Amniotic stem cell (primary cell): ENCODE measurements at regions not wholly inside any gene's neighbourhood (a gene's known extent, or its start where the extent isn't known, plus 50 kb on each side); places are given as distances from the start of the nearest gene placed in this dataset.
A peak's percentile ranks its signal among the peaks of the same experiment; 100 is the strongest.

Experiments
- DNase-seq: peaks from one replicate; lab custom pipeline; 2025; lab: John Stamatoyannopoulos, UW

DNA sequence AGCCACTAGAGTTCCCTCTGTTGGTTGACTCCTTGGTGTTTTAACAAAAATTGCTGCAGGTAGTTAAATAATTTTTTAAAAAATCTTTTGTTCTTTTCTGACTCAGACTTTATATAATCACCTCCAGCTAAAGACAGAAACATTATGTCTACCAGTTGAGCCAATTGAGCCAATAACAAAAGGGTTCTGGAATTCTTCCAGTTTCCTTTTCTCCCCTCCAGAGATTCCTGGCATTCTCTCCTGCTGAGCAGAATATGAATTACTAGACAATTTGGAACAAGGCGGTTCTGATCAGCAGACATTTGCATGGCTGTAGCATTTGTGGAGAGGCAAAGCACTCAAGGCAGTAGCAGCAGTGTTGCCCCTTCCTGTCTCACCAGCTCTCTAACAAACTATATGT lies 144.0 kb upstream of the SLC35B3 start:
- DNase-seq, result no peak

DNA sequence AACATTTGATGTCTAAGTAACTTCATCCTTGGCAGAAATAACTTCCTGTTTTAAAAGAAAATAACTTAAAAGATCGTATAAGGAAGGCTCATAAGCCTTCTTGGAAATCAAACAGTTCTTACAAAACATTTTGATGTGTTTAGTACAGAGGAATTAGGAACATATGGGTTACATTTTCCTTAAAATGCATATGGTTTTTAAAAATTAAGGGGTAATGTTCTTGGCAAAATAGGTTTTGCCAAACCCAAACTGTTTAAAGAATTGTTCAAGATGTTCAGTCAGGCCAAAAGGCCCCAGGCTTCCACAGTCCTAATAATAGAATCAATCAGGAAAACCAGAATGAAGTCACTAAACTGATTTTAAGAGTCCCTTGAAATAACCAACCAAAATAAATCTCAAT lies 142.7 kb upstream of the SLC35B3 start:
- DNase-seq, result no peak

DNA sequence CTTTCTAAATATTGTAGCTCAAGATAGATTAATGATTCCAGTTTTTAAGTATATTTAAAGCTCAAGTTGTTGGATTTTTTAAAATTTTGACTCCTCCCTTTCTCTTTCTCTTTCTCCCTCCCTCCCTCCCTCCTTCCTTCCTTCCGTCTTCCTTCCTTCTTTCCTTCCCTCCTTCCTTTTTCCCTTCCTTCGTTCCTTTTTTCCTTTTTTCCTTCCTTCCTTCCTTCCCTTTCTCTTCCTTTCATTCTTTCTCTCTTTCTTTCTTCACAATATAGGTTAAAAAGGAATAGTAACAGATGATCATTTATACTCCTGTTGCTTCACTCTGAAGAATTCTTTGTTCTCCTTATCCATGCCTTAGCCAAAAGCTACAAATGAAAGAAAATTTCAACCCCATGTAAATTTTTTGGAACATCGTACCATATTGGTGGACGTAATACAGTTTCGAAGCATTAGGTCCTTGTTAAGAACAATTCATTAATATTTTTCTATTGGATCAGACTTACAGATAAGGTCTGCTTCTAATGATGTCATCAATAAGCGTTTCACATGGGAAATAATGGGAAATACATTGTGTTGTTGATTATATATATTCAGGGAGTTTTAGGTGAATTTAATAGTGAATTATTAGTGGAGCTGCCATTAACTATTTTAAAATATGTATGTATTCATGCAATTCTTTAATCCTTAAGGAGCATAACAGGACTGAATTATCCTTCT lies 139.6 kb upstream of the SLC35B3 start:
- no peak for DNase-seq

DNA sequence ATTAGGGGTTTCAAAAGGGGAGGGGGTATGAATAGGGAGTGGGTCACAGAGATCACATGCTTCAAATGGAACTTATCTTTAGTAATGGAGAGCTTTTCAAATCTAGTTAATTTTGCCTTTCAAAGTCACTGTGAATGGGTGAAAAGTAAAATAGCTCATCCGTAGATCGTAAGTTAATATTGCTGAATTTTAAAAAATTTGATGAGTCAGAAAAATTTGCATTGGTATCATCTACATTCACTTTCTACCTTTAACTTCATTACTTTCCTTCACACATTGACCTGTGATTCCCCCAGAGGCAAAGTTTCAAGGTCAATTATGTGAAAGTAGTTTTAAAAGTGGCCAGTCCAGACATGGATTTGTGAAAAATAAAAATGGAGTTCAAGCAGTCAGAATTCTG lies 139.0 kb upstream of the SLC35B3 start:
- DNase-seq, result no peak

DNA sequence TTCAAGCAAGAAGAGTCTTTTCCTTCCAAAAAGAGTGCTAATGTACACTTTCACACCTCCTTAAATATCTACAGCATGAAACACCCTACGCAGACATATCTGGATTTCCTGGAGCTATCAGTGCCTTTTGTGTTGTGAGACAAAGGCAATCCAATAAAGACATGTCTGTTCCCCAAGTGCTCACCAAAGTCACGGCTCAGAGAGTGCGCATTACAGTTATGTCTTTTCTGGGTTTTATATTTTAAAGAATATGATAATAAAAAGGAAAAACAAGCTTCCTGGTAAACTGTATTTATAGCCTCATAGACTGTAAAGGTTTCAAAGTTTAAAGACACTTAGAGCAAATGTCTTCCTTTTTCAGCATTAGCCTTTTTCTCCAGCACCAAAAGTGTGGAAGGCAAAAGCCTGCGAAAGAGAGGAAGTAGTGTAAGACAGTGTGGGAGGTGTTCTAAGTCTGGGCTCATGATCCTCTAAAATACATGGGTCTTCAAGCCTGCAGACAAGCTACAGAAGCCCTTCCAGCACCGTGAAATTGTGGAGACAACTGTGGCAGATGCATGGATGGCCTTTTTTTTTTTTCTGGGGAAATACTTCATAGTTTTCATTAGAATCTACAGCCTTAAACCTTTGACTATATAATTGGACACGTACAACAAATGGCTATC lies 135.0 kb upstream of the SLC35B3 start:
- DNase-seq, result no peak

DNA sequence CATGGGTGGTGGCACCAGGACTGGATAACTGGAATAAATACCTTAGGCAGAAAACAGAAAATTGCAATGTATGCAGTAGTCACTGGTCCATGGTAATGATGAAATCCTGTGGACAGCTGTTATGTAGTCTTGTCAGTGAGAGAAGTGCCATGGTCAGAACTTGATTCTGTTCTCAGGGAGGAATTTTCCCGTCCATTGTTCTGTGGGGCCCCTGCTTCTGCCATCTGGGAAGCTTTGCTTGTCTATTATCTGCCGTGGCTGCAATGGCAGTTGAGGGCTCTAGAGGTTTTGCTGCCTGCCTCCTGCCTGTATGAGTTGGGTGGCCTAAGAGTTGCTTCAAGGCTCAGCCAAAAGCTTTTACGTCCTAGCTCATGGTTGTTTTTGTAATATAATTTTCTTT lies 126.8 kb upstream of the SLC35B3 start:
- no peak for DNase-seq

DNA sequence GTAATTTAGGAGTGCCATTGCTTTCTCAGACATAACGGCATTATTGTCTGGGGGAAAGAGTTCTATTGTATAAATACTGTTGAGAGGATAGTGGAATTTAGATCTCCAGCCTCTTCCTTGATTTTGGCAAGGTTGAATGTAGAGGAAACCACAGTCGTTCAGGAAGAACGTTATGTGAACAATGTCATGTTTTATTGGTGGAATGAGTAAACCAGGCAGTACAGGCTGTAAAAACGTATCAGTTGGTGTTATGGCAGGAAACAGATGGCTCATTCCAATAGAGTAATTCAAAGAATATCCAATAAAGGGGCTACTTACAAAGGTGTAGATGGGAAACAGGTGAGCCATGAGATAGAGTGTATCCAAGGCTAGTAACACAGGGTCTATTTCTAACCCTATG lies 123.6 kb upstream of the SLC35B3 start:
- DNase-seq, result no peak

DNA sequence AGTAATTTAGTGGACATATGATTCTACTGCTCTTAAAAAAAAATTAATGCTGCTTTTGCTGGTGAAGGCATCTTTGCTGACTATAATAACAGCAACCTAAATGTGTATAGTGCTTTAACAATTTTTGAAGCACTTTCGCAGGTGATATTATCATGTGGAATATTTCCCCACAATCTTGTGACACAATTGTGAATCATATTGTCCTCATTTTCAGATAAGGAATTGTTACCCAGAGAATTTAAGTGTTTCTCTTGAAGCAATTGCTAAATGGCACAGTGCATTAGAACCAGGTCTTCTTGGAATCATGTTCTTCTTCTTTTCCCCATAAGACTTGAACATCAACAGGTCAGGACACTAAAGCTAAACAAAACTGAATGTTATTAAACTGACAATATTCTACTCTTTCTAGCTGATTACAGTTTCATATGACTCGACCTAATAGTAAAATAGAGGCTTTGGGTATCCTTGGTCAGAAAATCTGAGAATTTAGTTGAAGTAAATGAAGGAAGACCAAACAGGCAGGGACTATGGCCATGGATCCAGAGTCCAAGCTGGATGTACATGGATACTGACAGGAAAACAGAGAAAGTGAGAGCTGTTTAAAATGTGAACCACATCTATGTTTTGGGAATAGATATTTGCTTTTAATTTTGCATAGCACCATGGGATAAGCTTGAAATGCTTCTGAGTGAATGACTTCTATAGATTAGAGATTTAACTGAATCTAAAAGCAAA lies 121.8 kb upstream of the SLC35B3 start:
- no peak for DNase-seq

DNA sequence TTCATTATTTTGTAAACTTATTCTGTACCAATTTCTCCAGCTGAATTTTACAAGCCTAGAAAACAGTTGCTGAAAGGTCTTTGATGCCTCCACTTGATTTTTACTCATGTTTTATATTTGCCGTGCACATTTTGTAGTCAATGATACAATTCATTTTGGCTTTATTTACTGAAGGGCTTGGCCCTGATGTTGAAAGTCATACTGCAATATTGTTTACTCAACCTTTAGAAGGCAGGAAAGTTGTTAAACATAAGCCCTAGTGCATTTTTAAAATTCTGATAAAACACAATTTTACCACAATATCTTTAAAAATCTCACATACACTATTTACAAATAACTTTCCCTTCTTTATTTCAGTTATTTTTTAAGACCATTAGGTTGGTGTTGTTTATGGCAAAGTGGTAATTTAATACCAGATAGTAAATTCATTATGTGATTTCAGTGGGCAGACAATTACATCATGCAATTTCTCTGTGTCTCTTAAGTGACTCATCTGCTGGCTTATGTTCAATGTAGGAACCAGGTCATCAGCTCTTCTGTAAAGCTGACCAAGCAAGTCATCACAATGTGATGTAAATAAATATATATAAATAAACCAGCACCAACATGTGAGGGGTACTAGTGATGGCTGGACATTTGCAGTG lies 121.1 kb upstream of the SLC35B3 start:
- peak; percentile 60 for DNase-seq

DNA sequence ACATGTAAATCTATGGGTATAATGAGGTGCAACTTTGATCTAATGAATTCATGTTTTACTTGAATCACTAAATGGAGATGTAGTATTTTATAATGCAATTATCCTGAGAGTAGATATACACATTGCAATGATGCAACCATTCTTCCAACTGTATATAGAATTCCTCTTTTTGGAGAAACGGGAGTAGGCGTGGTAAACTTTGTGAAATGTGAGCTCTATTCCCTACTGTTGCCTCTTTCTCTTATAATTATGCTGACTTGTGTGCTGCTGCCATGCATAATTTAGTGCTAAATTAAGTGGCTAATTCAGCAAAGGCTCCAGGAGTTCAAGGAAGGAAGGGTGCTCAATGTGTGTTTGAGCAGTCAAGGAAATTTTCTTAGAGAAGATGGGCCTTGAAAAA lies 116.6 kb upstream of the SLC35B3 start:
- no peak for DNase-seq

DNA sequence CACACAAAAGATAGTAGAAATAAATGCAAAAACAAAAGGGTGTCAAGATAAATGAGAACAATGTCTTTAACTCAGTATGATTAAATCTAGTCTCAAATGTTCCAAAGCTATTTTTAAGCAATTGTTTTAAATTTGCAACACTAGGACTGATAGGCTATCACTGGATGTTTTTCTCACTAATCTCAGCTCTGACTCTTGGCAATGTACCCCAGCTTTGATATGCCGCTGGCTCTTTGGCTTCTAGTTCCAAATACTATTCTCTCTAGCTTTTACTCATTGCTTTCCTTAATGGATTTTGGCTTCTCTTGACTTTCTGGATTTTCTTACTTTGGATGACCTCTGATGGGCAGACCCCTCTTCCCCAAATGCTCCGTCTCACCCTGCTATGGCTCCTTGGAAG lies 116.0 kb upstream of the SLC35B3 start:
- DNase-seq, result no peak

DNA sequence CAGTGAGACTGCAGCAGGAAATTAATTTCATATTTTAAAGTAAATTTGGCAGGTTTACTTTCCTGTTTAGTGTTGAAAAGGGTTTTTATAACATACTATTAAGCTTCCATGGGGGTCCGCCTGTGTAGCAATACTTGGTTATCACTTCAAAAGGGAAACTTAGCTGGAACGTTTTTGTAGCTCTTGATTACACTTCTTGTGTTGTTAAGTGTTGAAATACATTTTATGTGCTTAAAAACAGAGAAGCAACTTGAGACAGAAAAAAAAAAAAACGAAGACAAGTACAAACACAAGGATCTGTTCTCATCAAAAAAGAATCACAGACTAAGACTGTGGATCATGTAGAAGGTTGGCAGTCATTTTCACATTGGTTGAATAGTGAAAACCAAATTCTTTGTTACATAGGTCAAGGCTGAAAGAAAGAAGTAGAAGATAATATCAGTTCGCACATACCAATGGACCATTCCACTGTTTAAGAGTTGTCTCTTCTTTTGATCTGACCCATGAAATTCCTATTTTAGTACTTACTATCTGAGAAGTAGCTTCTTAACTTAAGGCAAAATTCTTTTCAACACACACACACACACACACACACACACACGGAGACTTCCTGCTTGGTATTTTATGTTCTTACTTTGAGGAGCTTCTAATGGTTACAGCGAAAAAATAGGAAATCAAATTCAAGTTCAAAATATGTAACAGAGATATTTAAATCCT lies 113.9 kb upstream of the SLC35B3 start:
- DNase-seq, result no peak

DNA sequence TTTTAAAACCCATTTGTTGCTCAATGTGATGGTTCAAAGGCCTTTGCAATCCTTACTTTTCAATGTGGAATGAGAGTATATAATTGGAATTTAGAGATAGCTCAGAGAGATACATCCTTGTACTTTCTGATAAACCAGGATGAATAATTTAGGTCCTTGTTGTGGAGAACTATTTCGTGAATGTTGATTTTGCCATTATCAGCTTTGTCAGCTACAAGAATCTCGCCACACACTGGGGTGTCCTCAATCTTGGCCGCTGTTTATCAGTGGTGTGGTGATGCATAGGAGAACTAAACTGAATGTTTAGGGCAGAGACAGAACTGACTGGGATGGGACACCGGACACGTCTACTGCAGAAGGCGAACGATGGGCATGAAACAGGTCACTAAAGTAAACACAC lies 111.2 kb upstream of the SLC35B3 start:
- no peak for DNase-seq

DNA sequence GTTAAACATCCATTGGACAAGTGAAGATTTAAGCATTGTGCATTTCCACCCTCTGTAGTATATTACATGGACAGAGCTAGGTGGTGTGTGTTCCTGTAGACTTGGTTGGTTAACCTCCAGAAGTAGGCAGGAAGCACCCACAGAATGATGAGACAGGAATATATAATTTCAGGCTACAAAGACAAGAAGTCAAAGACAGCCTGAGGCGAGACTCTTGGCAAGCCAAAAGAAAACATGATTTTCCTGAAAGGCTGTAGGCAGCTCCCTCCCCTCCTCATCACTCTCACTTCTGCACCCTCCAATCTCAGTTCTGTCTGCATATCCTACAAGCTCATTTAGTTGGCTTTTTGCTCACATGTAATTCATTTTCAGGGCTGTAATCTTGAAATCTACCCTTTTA lies 110.0 kb upstream of the SLC35B3 start:
- DNase-seq, result no peak

DNA sequence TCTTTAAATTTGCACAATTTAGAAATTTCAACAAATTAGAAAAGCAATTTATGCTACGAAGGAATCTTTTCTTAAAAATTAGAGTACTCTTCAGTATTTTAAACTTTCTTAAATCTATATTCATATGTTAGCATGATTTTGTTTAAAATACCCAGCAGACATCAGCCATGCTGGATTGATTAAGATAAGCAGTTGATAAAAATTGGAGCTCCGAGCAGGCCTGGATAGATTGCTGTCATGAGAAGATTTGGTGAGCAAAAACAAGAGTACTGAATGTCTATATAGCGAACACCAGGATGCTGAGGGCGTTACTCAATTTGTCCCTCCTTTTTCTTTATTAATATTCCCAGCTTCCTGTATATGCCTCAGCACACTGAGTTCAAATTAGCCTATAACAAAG lies 108.4 kb upstream of the SLC35B3 start:
- no peak for DNase-seq

DNA sequence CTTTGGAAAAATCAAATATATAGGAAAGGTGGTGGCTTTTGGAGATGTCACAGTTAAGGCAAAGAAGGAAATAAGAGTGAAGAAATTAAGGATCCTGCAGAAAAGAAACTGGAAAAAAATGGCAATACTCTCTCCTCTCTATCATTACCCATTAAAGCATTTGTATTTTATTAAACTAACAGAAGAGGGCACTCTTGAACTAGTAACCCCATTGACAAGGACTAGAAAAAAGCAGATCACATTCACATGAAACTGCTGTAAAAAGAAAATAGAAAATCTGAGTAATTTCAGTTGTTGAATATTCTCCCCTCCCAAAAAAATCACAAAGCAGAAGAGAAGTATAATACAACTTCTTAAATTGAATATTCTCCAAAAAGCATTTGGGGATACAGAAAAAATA lies 104.1 kb upstream of the SLC35B3 start:
- no peak for DNase-seq

DNA sequence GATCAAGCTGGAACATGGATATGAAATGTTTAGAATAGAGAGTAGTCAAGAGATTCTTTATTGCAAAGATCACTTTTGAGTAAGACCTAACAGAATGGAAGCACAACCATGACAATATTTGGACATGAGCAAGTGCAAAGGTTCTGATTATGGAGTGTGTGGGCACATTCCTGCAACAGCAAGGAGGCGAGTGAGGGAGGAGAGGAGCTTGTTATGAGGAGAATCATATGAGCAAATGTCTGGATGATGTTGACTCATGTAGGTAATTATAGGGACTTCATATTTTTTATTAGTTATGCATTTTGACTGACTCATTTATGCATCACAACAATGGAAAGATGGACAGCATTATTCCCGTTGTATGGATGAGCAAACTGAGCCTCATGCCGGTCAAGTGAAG lies 100.8 kb upstream of the SLC35B3 start:
- DNase-seq, result no peak

DNA sequence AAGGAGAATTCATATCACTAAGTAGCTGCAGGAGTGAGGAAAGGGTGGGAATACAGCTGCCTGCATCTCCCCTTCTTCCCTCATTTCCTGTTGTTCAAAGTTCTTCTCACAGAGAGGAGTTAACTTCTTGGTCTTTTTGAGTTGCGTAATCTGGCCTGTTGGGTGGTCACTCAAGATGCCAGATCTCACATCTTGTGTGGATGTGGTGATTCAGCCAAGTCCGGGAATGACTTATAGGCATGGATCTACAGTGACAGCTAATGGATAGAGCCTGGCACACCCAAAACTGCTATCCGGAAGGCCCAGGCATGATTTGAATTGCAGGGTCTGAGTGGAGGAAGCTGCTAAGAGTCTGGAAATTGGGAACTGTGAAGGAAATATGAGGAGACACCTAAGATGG lies 100.2 kb upstream of the SLC35B3 start:
- DNase-seq, result no peak

DNA sequence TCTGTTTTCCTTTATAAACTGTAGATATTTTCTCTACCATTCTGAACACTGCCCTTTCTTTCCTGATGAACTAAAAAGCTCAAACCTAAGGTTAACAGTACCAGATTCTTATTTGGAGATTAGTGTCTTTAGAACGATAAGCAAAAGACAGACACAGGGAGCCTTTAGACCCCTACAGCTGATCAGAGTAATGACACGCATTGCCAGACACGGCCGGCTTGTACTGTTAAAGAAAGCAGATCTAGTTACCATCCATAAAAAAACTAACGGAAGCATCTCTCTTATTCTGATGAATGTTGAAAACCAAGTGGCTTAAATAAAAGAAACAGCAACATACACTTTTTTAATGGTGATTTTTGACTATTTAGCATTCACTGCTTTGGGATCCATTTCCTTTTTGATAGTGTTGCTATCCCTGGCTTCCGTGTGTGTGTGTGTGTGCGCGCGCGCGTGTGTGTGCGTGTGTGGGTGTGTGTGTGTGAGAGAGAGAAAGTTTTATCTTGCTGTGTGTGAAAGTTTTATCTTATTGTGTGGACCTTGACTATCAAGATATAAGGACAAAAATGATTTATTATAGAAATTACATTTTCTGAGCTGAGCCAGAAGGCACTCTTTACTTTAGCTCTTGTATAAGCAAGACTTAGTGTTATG lies 95.6 kb upstream of the SLC35B3 start:
- no peak for DNase-seq

DNA sequence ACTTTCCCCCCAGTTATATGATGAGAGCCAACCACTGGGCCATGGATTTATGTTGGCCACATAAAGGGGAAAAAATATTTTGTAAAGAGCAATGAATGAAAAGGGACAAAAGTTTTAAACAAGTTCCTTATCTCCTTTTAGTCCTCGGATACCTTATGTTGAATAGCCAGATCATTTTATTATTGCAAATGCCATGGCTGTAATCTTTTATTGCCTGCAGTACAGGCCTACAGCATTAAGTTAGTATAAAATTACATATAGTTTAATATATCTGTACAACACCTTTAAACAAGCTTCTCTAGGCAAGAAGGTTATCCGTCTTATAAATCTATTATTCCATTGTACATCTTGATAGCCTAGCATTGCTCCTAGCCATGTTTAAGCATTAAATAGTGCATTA lies 93.9 kb upstream of the SLC35B3 start:
- no peak for DNase-seq

DNA sequence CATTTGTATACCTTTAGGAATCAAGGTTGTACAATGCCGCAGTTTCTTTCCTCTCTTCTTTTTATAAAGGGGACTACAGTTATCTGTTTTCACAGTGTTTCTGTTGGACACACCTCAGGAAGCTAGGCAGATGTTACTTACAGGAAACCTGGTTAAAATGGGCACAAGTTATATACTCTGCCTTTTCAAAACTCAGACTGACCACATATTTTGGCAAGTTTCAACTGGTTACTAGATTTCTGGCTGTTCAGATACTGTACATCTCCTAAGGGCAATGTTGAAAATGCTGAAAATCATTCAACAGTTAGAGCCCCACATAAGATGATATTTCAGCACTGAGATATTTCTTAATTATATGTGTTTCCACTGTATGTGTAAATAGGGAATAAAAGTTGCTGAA lies 92.5 kb upstream of the SLC35B3 start:
- no peak for DNase-seq

DNA sequence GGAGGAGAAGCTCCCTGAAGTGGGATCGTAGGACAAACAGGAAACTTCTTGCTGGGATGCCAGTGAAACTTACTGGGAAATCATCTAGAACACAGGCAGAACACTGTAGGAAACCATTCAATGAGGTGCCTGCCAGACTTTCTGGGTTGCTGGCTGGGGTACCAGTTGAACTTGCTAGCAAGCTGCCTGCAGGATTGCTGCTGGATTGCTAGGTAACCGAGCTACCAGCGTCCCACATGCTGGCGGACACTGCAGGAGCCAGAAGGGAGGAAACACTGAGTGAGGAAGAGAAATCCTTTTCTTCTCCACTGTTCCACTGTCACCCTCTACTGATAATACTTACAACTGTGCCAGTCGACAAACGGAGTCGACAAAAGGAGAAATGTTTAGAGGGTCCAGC lies 91.3 kb upstream of the SLC35B3 start:
- no peak for DNase-seq
